Fibroblast of mammary gland (primary cell): ENCODE measurements at regions not wholly inside any gene's neighbourhood (a gene's known extent, or its start where the extent isn't known, plus 50 kb on each side); places are given as distances from the start of the nearest gene placed in this dataset.

Experiments
- DNase-seq: peaks from one replicate; pipeline ENCODE4 v3.0.0-alpha.2; 2010; ENCODE audit warnings: low read depth
- H3K4me3 ChIP-seq: 2 replicates; pipeline ENCODE4 v1.5.1; 2011; ENCODE audit warnings: low read depth, mild to moderate bottlenecking, low read length, moderate library complexity; ENCODE audit not compliant: control insufficient read depth
- CTCF ChIP-seq: conservative IDR thresholded peaks from 2 replicates; pipeline ENCODE4 v1.5.1; 2011; ENCODE audit warnings: low read depth, low read length, inconsistent platforms; ENCODE audit not compliant: control insufficient read depth, insufficient read depth

GRCh38 chr13:89603187-89603586 lies 1744.3 kb upstream of the MIR17HG start:
- TF ChIP-seq CTCF: no peak
- DNase-seq: no peak
- no peak overlapping the region for H3K4me3 ChIP-seq

- no peak for DNase-seq
- no peak overlapping the region for H3K4me3 ChIP-seq
- TF ChIP-seq CTCF: no peak
Observed at GRCh38 chr13:89609318-89609717, 1738.2 kb upstream of the MIR17HG start.

GRCh38 chr13:89610331-89610730 lies 1737.2 kb upstream of the MIR17HG start:
- no peak overlapping the region for H3K4me3 ChIP-seq
- TF ChIP-seq CTCF: no peak
- DNase-seq: no peak

GRCh38 chr13:89610881-89611280 lies 1736.6 kb upstream of the MIR17HG start:
- no peak for DNase-seq
- no peak for TF ChIP-seq CTCF
- H3K4me3 ChIP-seq: no peak overlapping the region

- no peak for DNase-seq
- H3K4me3 ChIP-seq: no peak overlapping the region
- no peak for TF ChIP-seq CTCF
Observed at GRCh38 chr13:89627996-89628395, 1719.5 kb upstream of the MIR17HG start.

- TF ChIP-seq CTCF: no peak
- DNase-seq: no peak
- H3K4me3 ChIP-seq: no peak overlapping the region
Observed at GRCh38 chr13:89628567-89628966, 1718.9 kb upstream of the MIR17HG start.

- no peak for DNase-seq
- no peak overlapping the region for H3K4me3 ChIP-seq
- no peak for TF ChIP-seq CTCF
Observed at GRCh38 chr13:89650226-89650625, 1697.3 kb upstream of the MIR17HG start.
